ENCODE measurements at regions not wholly inside any gene's neighbourhood (a gene's known extent, or its start where the extent isn't known, plus 50 kb on each side); places are given as distances from the start of the nearest gene placed in this dataset.

- Histone ChIP-seq H4K20me1 (ENCODE audit: insufficient read depth, low read length) (no peaks in the 10 kb centered on the region; the same call in 1 of the 2 replicates), H3K4me2 (ENCODE audit: low read depth, low read length) (no peak overlapping the region), H3K36me3 (replicated peaks in 1 of 2; ENCODE audit: control insufficient read depth in 1 of 2, insufficient read depth in 2 of 2, low read length in 2 of 2) (no peaks in the 10 kb centered on the region), H3K27ac (ENCODE audit: extremely low read length, insufficient read depth, low read length) (no peak overlapping the region), H2AFZ (ENCODE audit: low read length) (no peak overlapping the region), H3K9me3 (ENCODE audit: low read length) (no peaks in the 10 kb centered on the region), H3K4me1 (ENCODE audit: insufficient read depth, low read length) (no peaks in the 10 kb centered on the region), H3K27me3 (ENCODE audit: control insufficient read depth in 1 of 2, insufficient read depth in 2 of 2, low read length in 2 of 2) (no peaks in the 10 kb centered on the region; a peak in 1 of 5 replicates), H3K9ac (ENCODE audit: insufficient read depth, low read depth, low read length) (no peak overlapping the region), H3K79me2 (ENCODE audit: insufficient read depth, low read length) (no peaks in the 10 kb centered on the region), H3K4me3 (replicated peaks in 1 of 3; ENCODE audit: insufficient read depth in 1 of 3, low read depth in 2 of 3, low read length in 3 of 3) (no peak overlapping the region)
- POLR2A ChIA-PET: no interaction called here
- BruUV-seq (replicated peaks): no TSS peak
- in situ Hi-C loops (cut with HindIII; ENCODE audit: extremely low pct_ligation_motif_present, low pct_unique_long_range_greater_than_20kb): no loop called here
- CTCF ChIA-PET (ENCODE audit: low intra/inter-chr PET ratio, low total read pairs): no interaction called here
- ATAC-seq (peak; percentile 54; the same call in 2 of the 3 replicates), FAIRE-seq (no peak), DNase-seq (ENCODE audit: low spot score) (no peak)
- intact Hi-C loops (cut with micrococcal nuclease; ENCODE audit: unreplicated experiment): no loop called here
- TF ChIP-seq MED1 (CRISPR knock-in tag; IDR thresholded peaks at IDR 0.05) (no peak), WIZ (CRISPR knock-in tag; IDR thresholded peaks at IDR 0.05) (no peak), ZNF781 (CRISPR knock-in tag; IDR thresholded peaks at IDR 0.05; ENCODE audit: borderline replicate concordance, not compliant biosample characterization) (no peak), ZNF598 (CRISPR knock-in tag; IDR thresholded peaks at IDR 0.05; ENCODE audit: borderline replicate concordance) (no peak), GMEB1 (CRISPR knock-in tag; IDR thresholded peaks at IDR 0.05; ENCODE audit: borderline replicate concordance) (no peak), MLLT10 (CRISPR knock-in tag; IDR thresholded peaks at IDR 0.05) (no peak), SRSF1 (optimal IDR thresholded peaks at IDR 0.05; ENCODE audit: low read depth, low read length) (no peak), HMGA1 (CRISPR knock-in tag; conservative IDR thresholded peaks at IDR 0.05) (no peak), ZNF142 (CRISPR knock-in tag; IDR thresholded peaks at IDR 0.05) (no peak), ATF4 (CRISPR knock-in tag; IDR thresholded peaks at IDR 0.05) (no peak), SP4 (CRISPR knock-in tag; IDR thresholded peaks at IDR 0.05) (no peak), MAFK (conservative IDR thresholded peaks at IDR 0.05 in 1 of 2, IDR thresholded peaks at IDR 0.05 in 1 of 2; ENCODE audit: low read length in 2 of 2) (no peak), HNRNPUL1 (IDR thresholded peaks at IDR 0.05; ENCODE audit: low read depth, low read length) (no peak)
- TF ChIP-seq, protein P1, sequence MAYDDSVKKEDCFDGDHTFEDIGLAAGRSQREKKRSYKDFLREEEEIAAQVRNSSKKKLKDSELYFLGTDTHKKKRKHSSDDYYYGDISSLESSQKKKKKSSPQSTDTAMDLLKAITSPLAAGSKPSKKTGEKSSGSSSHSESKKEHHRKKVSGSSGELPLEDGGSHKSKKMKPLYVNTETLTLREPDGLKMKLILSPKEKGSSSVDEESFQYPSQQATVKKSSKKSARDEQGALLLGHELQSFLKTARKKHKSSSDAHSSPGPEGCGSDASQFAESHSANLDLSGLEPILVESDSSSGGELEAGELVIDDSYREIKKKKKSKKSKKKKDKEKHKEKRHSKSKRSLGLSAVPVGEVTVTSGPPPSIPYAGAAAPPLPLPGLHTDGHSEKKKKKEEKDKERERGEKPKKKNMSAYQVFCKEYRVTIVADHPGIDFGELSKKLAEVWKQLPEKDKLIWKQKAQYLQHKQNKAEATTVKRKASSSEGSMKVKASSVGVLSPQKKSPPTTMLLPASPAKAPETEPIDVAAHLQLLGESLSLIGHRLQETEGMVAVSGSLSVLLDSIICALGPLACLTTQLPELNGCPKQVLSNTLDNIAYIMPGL (CRISPR knock-in tag; IDR thresholded peaks at IDR 0.05; ENCODE audit: borderline replicate concordance in 1 of 2, low read depth in 1 of 2): no peak
Observed at GRCh38 chr1:220407191-220407590, 120.7 kb upstream of the MARK1 start.
